ENCODE measurements at regions not wholly inside any gene's neighbourhood (a gene's known extent, or its start where the extent isn't known, plus 50 kb on each side); places are given as distances from the start of the nearest gene placed in this dataset.

DNA sequence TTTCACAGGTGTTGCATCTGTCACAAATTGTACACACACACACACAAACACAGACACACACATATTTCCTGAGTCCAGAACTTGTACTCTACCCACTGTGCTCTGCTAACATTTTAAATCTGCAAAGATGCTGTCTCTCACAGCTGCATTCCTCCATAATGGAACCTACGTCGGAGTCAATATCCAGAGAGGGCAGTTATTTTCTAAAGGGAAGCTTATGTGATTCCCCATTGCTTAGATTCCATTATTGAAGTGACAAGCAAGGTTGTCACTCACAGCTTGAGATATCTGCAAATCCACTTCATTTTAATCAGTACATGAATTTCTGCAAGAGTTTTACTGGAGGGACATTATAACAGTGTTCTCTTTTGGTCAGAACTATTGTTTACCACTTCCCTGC, 992.4 kb downstream of the NSUN3 start:
- TF ChIP-seq, protein P1, sequence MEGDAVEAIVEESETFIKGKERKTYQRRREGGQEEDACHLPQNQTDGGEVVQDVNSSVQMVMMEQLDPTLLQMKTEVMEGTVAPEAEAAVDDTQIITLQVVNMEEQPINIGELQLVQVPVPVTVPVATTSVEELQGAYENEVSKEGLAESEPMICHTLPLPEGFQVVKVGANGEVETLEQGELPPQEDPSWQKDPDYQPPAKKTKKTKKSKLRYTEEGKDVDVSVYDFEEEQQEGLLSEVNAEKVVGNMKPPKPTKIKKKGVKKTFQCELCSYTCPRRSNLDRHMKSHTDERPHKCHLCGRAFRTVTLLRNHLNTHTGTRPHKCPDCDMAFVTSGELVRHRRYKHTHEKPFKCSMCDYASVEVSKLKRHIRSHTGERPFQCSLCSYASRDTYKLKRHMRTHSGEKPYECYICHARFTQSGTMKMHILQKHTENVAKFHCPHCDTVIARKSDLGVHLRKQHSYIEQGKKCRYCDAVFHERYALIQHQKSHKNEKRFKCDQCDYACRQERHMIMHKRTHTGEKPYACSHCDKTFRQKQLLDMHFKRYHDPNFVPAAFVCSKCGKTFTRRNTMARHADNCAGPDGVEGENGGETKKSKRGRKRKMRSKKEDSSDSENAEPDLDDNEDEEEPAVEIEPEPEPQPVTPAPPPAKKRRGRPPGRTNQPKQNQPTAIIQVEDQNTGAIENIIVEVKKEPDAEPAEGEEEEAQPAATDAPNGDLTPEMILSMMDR (IDR thresholded peaks at IDR 0.05): no peak
- TF ChIP-seq EP300 (IDR thresholded peaks at IDR 0.05): no peak
